Psoas muscle (tissue), 7 donors: ENCODE measurements at regions not wholly inside any gene's neighbourhood (a gene's known extent, or its start where the extent isn't known, plus 50 kb on each side); places are given as distances from the start of the nearest gene placed in this dataset.

Source experiments
- ATAC-seq, 4 donors: fragments of 200-7000 bp; cut with Tn5 transposase; one replicate each; pipeline ENCODE4 v1.9.1; 2020; ENCODE audit warnings: moderate library complexity in 3 of 4, mild to moderate bottlenecking in 2 of 4
- DNase-seq, 2 donors: peaks; one replicate each; pipeline ENCODE4 v3.0.0-alpha.2; 2020
- H3K27ac ChIP-seq: fragments of 200-600 bp; one replicate; pipeline ENCODE4 v1.8.0; 2022
- H3K27me3 ChIP-seq, 3 donors: fragments of 200-600 bp in 1 of 3; one replicate each; pipeline versions ENCODE4 v1.6.1 to v1.8.0; 2013 to 2022; ENCODE audit warnings: low read length in 2 of 3, mild to moderate bottlenecking in 2 of 3, moderate library complexity in 1 of 3; ENCODE audit not compliant: insufficient read depth in 3 of 3
- H3K36me3 ChIP-seq, 2 donors: fragments of 200-600 bp in 1 of 2; one replicate each; pipeline versions ENCODE4 v1.6.1 to v1.8.0; 2013 to 2022; ENCODE audit warnings: low read depth in 1 of 2, mild to moderate bottlenecking in 1 of 2, moderate library complexity in 1 of 2; ENCODE audit not compliant: insufficient read depth in 1 of 2
- H3K4me1 ChIP-seq: fragments of 200-600 bp; one replicate; pipeline ENCODE4 v1.8.0; 2022
- H3K4me3 ChIP-seq: fragments of 200-600 bp; one replicate; pipeline ENCODE4 v1.8.0; 2022; ENCODE audit warnings: mild to moderate bottlenecking
- H3K9me3 ChIP-seq: fragments of 200-600 bp; one replicate; pipeline ENCODE4 v1.8.0; 2022
- WGBS, 3 donors: extraction: QIAGEN DNeasy Blood & Tissue Kit; methylation state at CpG; one replicate each; pipeline versions ENCODE4 v1.1.6 to v1.1.7; 2013; 5-methylcytosine and 5-hydroxymethylcytosine counted together
- intact Hi-C, 2 donors: fragments of 100-400 bp; cut with DNase I; formaldehyde crosslinking; loops; one replicate each; pipeline versions ENCODE4 v1.11.0 to v1.14.2; 2022
- TF ChIP-seq, protein P1 (sequence below): fragments of 200-600 bp; IDR thresholded peaks from one replicate; pipeline ENCODE4 v1.8.0; 2022; ENCODE audit warnings: antibody characterized with exemption
- donor health status: healthy with polysubstance abuse.
- donor health status: DM: no; HTN: no; CAD: no; lungs with moderate emphysema.
- donor health status: Bipolar disorder and iron deficiency.
- donor health status: healthy.
- donor health status: DM: yes; HTN: yes; CAD: no.
- donor health status: DM: no; HTN: no; CAD: no.
- donor health status: DM: yes; HTN: yes; CAD: no.

DNA sequence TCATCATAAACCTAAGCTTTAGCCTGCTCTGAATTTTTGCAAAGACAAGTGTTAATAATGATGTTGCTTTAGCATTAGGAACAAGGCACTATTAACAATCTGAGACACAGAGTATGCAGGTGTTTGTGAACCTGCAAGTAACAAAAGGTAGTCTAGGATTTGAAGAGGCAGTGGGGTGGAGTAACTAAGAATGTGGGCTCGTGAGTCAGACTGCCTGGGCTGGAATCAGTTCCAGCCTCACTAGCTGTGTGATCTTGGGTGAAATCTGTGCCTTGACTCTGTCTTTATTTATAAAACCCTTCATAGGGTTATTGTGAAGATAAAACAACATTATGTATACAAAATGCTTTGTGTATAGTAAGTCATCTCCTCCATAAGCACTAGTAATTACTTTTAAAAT lies 610.6 kb upstream of the CFAP20DC start:
- no peaks in the 10 kb centered on the region for H3K27me3 ChIP-seq
- DNase-seq (no peak), ATAC-seq (no peak)
- H3K9me3 ChIP-seq: no peaks in the 10 kb centered on the region
- H3K27ac ChIP-seq: no peak overlapping the region
- no peaks in the 10 kb centered on the region for H3K36me3 ChIP-seq
- intact Hi-C loops: no loop called here
- no peak overlapping the region for H3K4me3 ChIP-seq
- no peaks in the 10 kb centered on the region for H3K4me1 ChIP-seq
- WGBS, 3 donors: 49 to 79% (median 49%) methylated on average over 1 of the region's 1 CpG
- TF ChIP-seq, protein P1, sequence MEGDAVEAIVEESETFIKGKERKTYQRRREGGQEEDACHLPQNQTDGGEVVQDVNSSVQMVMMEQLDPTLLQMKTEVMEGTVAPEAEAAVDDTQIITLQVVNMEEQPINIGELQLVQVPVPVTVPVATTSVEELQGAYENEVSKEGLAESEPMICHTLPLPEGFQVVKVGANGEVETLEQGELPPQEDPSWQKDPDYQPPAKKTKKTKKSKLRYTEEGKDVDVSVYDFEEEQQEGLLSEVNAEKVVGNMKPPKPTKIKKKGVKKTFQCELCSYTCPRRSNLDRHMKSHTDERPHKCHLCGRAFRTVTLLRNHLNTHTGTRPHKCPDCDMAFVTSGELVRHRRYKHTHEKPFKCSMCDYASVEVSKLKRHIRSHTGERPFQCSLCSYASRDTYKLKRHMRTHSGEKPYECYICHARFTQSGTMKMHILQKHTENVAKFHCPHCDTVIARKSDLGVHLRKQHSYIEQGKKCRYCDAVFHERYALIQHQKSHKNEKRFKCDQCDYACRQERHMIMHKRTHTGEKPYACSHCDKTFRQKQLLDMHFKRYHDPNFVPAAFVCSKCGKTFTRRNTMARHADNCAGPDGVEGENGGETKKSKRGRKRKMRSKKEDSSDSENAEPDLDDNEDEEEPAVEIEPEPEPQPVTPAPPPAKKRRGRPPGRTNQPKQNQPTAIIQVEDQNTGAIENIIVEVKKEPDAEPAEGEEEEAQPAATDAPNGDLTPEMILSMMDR: no peak

DNA sequence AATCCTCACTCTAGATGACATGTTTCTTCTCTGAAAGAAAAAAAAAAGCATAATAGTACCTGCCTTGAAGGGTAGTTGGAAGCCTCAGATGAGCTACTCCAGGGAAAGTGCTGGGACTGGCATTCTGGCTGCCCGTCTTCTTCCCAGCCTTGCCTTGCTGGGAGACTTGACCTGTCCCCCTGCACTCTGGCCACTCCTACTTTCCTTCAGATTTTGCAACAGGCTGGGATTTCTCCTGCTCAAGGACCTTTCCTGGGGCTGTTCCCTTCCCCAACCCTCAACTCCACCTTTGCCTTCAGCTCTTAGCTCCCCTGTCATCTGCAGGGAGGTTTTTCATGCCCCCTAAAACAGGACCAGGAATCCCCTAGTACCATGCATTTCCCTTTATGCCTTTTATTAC lies 609.9 kb upstream of the CFAP20DC start:
- Histone ChIP-seq H3K9me3 (no peaks in the 10 kb centered on the region), H3K4me1 (no peaks in the 10 kb centered on the region), H3K36me3 (no peaks in the 10 kb centered on the region), H3K27me3 (no peaks in the 10 kb centered on the region), H3K27ac (no peak overlapping the region), H3K4me3 (no peak overlapping the region)
- intact Hi-C loops: no loop called here
- ATAC-seq (no peak), DNase-seq (no peak)
- TF ChIP-seq, protein P1: no peak
- WGBS, 3 donors: 86 to 100% (median 92%) methylated on average over 1 of the region's 1 CpG

DNA sequence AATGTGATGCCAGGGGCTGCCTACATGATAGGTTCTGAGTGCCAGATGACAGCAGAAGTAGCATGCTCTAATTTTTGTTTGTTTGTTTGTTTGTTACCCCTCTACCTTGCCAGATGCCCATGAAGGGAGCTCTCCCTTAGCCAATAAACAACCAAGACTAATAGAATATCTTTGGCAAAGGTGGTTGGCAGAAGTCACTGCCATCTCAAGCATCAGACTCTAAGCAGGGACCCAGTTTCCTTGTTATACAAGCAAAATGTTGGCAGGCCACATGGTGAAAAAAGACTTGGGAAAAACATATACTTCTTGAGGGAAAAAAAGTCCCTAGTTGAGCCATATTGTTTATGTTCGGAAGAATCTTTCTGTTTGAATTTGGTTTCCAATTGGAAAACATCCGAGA lies 609.0 kb upstream of the CFAP20DC start:
- Histone ChIP-seq H3K4me3 (no peak overlapping the region), H3K4me1 (no peaks in the 10 kb centered on the region), H3K27me3 (no peaks in the 10 kb centered on the region), H3K36me3 (no peaks in the 10 kb centered on the region), H3K9me3 (no peaks in the 10 kb centered on the region), H3K27ac (no peak overlapping the region)
- TF ChIP-seq, protein P1: no peak
- intact Hi-C loops: no loop called here
- no peak for ATAC-seq
- WGBS, 3 donors: 94 to 99% (median 97%) methylated on average over 2 of the region's 2 CpGs
- DNase-seq: no peak

DNA sequence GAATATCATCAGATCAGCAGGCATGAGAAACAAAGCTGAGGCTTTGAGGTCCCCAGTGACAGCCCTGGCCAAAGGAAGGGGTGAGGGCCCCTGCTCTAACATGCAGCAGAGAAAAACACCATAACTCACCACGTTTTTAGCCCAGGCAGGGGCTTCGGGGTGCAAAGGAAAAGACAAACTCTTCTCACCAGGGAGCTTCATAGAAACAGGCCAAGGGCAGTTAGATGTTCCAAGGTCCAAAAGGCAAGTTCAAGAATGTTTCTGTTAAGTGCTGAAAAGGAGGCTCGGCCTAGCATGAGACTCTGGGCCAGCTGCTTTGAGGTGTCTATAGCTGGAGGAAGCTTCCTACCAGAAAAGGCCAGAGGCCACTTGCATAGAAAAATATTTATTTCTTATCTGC lies 608.4 kb upstream of the CFAP20DC start:
- intact Hi-C loops: no loop called here
- Histone ChIP-seq H3K4me1 (no peaks in the 10 kb centered on the region), H3K4me3 (no peak overlapping the region), H3K36me3 (no peaks in the 10 kb centered on the region), H3K27me3 (no peaks in the 10 kb centered on the region), H3K9me3 (no peaks in the 10 kb centered on the region), H3K27ac (no peak overlapping the region)
- DNase-seq (no peak), ATAC-seq (no peak)
- 60 to 70% (median 64%) methylated on average over 3 of the region's 3 CpGs for WGBS, 3 donors
- TF ChIP-seq, protein P1: no peak

DNA sequence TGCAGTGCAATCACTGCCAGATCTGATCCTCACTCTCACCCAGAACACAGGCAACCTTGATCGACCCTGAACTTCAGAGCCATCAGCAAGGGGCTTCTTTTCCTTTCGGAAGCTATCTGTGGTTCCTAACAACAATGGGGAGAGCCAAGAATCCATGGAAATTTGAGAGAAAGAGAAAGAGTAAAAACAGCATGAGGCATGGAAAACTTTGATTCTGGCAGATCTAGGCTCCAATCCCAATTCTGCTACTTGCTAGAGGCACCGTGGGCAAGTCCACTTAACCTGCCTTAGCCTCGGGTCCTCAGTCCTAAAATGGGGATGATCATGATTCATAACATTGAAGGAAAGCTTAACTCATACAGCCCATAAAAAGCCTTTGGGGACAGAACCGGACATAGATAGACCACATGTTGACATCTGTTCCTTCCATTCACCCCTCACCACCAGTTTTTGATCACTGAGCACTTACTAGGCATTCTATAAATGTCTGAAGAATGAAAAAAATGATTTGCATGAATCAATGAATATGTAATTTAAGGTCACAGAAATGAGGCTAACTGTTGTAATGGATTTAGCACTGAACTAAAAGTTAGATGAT lies 605.7 kb upstream of the CFAP20DC start:
- H3K36me3 ChIP-seq: no peaks in the 10 kb centered on the region
- no peaks in the 10 kb centered on the region for H3K4me1 ChIP-seq
- ATAC-seq (no peak), DNase-seq (no peak)
- no peak overlapping the region for H3K4me3 ChIP-seq
- TF ChIP-seq, protein P1: no peak
- H3K9me3 ChIP-seq: no peaks in the 10 kb centered on the region
- 36 to 52% (median 37%) methylated on average over 5 of the region's 5 CpGs for WGBS, 3 donors
- H3K27me3 ChIP-seq: no peaks in the 10 kb centered on the region
- intact Hi-C loops: no loop called here
- H3K27ac ChIP-seq: no peak overlapping the region
